ENCODE measurements at regions not wholly inside any gene's neighbourhood (a gene's known extent, or its start where the extent isn't known, plus 50 kb on each side); places are given as distances from the start of the nearest gene placed in this dataset.

DNA sequence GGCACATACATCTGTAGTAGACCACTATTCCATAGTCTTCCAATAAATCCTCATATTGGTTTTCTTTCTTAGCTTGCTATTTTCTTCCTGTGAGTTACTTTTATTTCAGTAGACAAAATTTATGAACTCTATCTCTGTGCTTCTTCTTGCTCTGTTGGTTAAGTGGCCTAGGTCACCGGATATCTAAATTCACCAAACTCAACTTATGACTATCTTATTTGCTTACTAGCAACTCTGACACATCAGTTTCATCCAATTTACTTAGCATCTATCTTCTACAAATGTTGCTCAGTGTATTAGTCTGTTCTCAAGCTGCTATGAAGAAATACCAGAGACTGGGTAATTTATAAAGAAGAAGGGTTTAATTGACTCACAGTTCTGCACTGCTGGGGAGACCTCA, 432.5 kb upstream of the FSIP2 start:
- POLR2A ChIA-PET (ENCODE audit: unreplicated experiment): no interaction called here
- dilution Hi-C loops (cut with HindIII; ENCODE audit: low sequenced_read_pairs, unreplicated experiment): no loop called here
- Histone ChIP-seq H3K9me3 (ENCODE audit: control insufficient read depth, insufficient read depth, low read length) (no peaks in the 10 kb centered on the region), H2BK120ac (ENCODE audit: low read depth, low read length) (no peak overlapping the region), H3K4me3 (ENCODE audit: insufficient read depth, low read depth, low read length) (no peak overlapping the region), H3K36me3 (ENCODE audit: control insufficient read depth, insufficient read depth, low read length) (no peaks in the 10 kb centered on the region), H3K56ac (ENCODE audit: extremely low read depth, insufficient read depth, low read length) (no peak overlapping the region), H3K4me1 (ENCODE audit: control insufficient read depth, insufficient read depth, low read length) (no peaks in the 10 kb centered on the region), H4K20me1 (ENCODE audit: insufficient read depth, low read length) (no peaks in the 10 kb centered on the region), H3K79me1 (ENCODE audit: low read depth in 1 of 2, low read length in 2 of 2) (no peaks in the 10 kb centered on the region), H3K18ac (ENCODE audit: low read depth, low read length) (no peak overlapping the region), H2BK20ac (ENCODE audit: low read depth, low read length) (no peak overlapping the region), H4K5ac (ENCODE audit: low read depth, low read length) (no peak overlapping the region), H3K23ac (ENCODE audit: low read depth, low read length) (no peak overlapping the region), H3K27ac (ENCODE audit: insufficient read depth, low read length) (no peak overlapping the region), H3K4me2 (ENCODE audit: low read depth, low read length) (no peak overlapping the region), H4K8ac (ENCODE audit: low read depth in 2 of 2, low read length in 2 of 2) (no peak overlapping the region), H4K91ac (ENCODE audit: insufficient read depth, low read depth, low read length) (no peak overlapping the region), H2AK5ac (ENCODE audit: low read depth, low read length) (no peak overlapping the region), H2AK9ac (replicated peaks; ENCODE audit: low read depth, low read length, poor library complexity) (no peak overlapping the region), H3K27me3 (ENCODE audit: control insufficient read depth, insufficient read depth, low read length) (no peaks in the 10 kb centered on the region), H2BK5ac (ENCODE audit: low read depth, low read length, poor library complexity, severe bottlenecking) (no peak overlapping the region), H3K4ac (ENCODE audit: low read depth, low read length) (no peak overlapping the region), H3K14ac (replicated peaks; ENCODE audit: low read depth, low read length) (no peak overlapping the region), H2BK15ac (ENCODE audit: low read depth, low read length) (no peak overlapping the region), H2AFZ (replicated peaks; ENCODE audit: low read length, poor library complexity) (no peak overlapping the region), H3K9me1 (ENCODE audit: insufficient read depth, low read length) (no peaks in the 10 kb centered on the region), H3K9ac (ENCODE audit: low read depth, low read length) (no peak overlapping the region)
- no CpG with 5 or more reads among the region's 1 CpG for WGBS, 2 experiments (ENCODE audit: extremely low coverage in 2 of 2, insufficient read length in 1 of 2)
- no TSS peak for BruUV-seq (replicated peaks)
- CTCF ChIA-PET: no interaction called here
- TF ChIP-seq RAD21 (IDR thresholded peaks at IDR 0.05; ENCODE audit: low read length): no peak
- TF ChIP-seq CEBPB (IDR thresholded peaks at IDR 0.05; ENCODE audit: low read depth, low read length): no peak
- TF ChIP-seq, protein P1, sequence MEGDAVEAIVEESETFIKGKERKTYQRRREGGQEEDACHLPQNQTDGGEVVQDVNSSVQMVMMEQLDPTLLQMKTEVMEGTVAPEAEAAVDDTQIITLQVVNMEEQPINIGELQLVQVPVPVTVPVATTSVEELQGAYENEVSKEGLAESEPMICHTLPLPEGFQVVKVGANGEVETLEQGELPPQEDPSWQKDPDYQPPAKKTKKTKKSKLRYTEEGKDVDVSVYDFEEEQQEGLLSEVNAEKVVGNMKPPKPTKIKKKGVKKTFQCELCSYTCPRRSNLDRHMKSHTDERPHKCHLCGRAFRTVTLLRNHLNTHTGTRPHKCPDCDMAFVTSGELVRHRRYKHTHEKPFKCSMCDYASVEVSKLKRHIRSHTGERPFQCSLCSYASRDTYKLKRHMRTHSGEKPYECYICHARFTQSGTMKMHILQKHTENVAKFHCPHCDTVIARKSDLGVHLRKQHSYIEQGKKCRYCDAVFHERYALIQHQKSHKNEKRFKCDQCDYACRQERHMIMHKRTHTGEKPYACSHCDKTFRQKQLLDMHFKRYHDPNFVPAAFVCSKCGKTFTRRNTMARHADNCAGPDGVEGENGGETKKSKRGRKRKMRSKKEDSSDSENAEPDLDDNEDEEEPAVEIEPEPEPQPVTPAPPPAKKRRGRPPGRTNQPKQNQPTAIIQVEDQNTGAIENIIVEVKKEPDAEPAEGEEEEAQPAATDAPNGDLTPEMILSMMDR (conservative IDR thresholded peaks at IDR 0.05; ENCODE audit: low read depth, low read length): no peak
- TF ChIP-seq MAZ (IDR thresholded peaks at IDR 0.05; ENCODE audit: borderline replicate concordance, low read depth, low read length): no peak
- TF ChIP-seq POLR2A (IDR thresholded peaks at IDR 0.05; ENCODE audit: low read depth, low read length): no peak
- no peak for TF ChIP-seq BHLHE40 (IDR thresholded peaks at IDR 0.05; ENCODE audit: low read depth, low read length)
- TF ChIP-seq NFE2L2 (IDR thresholded peaks at IDR 0.05; ENCODE audit: low read depth, low read length): no peak
- no peak for TF ChIP-seq RCOR1 (IDR thresholded peaks at IDR 0.05; ENCODE audit: insufficient replicate concordance, low read length)
- no peak for TF ChIP-seq MAFK (IDR thresholded peaks at IDR 0.05; ENCODE audit: low read depth, low read length)
- no peak for TF ChIP-seq USF2 (IDR thresholded peaks at IDR 0.05; ENCODE audit: low read depth, low read length)
- TF ChIP-seq FOS (IDR thresholded peaks at IDR 0.05; ENCODE audit: low read depth, low read length): no peak
- TF ChIP-seq ELK1 (IDR thresholded peaks at IDR 0.05; ENCODE audit: borderline replicate concordance, low read depth, low read length): no peak
- no peak for TF ChIP-seq CHD1 (IDR thresholded peaks at IDR 0.05; ENCODE audit: low read depth, low read length)
- no peak for TF ChIP-seq SMC3 (IDR thresholded peaks at IDR 0.05; ENCODE audit: low read depth, low read length)
- no peak for TF ChIP-seq RFX5 (IDR thresholded peaks at IDR 0.05; ENCODE audit: low read depth, low read length)
- no peak for TF ChIP-seq MXI1 (IDR thresholded peaks at IDR 0.05; ENCODE audit: borderline replicate concordance, low read depth, low read length)
- no peak for DNase-seq
- intact Hi-C loops (cut with micrococcal nuclease): no loop called here
- in situ Hi-C loops (cut with MboI; ENCODE audit: low sequenced_read_pairs): no loop called here
- ATAC-seq (ENCODE audit: low read depth): no peak

Measured in IMR-90 (cell line).